A673 (cell line): ENCODE measurements at regions not wholly inside any gene's neighbourhood (a gene's known extent, or its start where the extent isn't known, plus 50 kb on each side); places are given as distances from the start of the nearest gene placed in this dataset.

ENCODE experiments used
- CTCF ChIP-seq: fragments of 300-800, 200-600 bp; sonication (generic); conservative IDR thresholded peaks from 2 replicates; pipeline ENCODE4 v1.5.1; 2017; ENCODE audit warnings: low read depth, mild to moderate bottlenecking, antibody characterized with exemption, low read length, moderate library complexity, mixed read lengths
- EZH2 ChIP-seq: fragments of 200-600 bp; sonication (generic); IDR thresholded peaks from 2 replicates; pipeline ENCODE4 v1.6.1; 2017; ENCODE audit warnings: borderline replicate concordance, low read depth, mild to moderate bottlenecking, mixed read lengths, antibody characterized with exemption, low read length; ENCODE audit not compliant: poor library complexity, severe bottlenecking

GRCh38 chr3:171532294-171532693 is 72.1 kb upstream of the TNIK start:
- no peak for TF ChIP-seq CTCF
- TF ChIP-seq EZH2 = no peak
